Hindlimb muscle (tissue), 1 donor: ENCODE measurements at regions not wholly inside any gene's neighbourhood (a gene's known extent, or its start where the extent isn't known, plus 50 kb on each side); places are given as distances from the start of the nearest gene placed in this dataset.
"Not testable (repeated sequence)": the region's sequence is repeated elsewhere in the genome, so short reads cannot be mapped to it uniquely, and the experiment has no call there.

Source experiments
- DNase-seq: peaks from one replicate; pipeline ENCODE4 v3.0.0-alpha.2; 2013

DNA sequence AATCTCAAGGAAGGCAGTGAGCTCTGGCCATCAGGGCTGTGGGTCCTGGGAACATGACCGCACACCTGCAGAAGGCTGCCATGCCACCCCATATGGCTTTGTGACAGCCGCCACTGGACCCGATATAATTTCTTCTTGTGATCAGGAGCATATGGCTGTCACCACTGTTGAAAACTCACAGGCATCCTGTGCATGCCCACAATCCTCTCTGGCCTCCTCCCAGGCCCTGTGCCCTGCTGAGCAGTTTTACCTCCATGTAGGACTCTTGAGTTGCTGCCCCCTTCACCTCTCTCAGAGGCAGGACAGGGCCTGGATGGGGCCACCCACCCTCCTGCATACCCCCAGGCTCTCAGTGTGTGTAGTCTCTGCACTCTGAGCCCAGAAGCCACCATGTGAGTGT lies 391.9 kb upstream of the AKR1E2 start:
- no peak for DNase-seq

DNA sequence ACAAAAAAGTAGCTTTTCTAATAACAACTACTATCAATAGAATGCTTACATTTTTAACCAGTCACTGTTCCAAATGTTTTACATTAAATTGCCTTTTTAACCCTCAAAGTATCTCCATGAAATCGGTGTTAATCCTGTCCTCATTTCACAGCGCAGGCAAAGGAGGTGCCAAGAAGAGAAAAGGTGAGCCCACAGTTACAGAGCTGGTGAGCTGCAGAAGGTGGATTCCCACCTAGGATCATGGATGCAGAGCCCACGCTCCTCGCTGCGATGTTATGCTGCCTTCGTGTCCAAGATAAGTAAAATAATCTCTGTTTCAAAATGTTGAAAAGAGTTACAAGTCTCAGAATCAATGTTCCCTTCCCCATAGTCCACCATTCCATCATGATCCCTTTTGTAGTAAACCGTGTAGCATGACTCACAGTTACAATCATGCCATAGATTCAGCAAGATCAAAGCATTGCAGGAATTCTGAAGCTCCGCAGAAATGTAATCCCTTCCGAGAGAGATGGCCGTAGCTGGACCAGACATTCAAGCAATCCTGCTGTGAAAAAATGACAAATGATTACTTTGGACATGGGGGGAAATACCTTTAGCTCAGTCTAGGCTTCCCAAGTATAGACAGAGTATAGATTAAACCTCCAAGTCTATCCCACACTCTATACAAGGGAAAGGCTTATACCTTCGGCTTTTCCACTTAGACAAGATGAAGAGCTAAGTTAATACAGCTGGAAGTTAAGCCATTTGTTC lies 394.7 kb upstream of the AKR1E2 start:
- DNase-seq, result no peak

- no peak for DNase-seq
Measured at GRCh38 chr10:4429571-4429970, 396.4 kb upstream of the AKR1E2 start.

- DNase-seq, result no peak
Measured at GRCh38 chr10:4427532-4427931, 398.5 kb upstream of the AKR1E2 start.

DNA sequence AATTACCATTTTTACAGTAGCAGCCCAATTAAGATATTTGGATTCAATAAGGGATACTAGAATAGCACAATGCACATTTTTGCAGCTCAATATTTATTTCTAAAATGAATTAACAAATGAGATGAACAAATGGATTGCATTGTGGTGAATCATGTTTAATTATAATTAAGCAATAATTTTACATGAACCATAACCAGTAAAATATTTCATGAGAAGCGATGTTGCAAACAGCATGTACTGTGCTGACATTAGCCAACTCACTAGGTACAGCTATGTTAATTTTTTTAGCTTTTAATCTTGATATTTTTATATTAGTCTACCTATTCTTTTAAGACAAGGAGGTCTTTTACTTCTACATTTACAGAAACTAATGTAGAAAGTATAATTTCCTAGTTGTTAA lies 399.1 kb upstream of the AKR1E2 start:
- DNase-seq, result no peak

DNA sequence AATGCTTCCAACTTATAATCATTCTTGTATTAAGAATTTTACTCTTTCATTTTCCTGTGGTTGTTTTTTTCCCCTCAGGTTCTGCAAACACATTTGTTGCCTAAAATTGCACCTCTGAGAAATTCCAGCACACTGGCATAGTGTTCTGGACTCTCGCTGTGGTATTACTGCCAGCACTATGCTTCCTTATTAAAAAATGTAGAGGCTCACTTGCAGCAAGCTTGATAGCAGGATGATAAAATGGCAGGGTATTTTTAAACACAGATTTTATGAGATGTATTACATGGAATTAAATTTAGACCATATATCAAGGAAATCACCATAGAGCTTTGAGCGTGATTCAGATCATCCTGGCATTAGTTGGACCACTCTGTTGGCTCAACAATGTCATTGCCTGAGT lies 416.7 kb upstream of the AKR1E2 start:
- no peak for DNase-seq

- no peak for DNase-seq
Measured at GRCh38 chr10:4407783-4408182, 418.2 kb upstream of the AKR1E2 start.

DNA sequence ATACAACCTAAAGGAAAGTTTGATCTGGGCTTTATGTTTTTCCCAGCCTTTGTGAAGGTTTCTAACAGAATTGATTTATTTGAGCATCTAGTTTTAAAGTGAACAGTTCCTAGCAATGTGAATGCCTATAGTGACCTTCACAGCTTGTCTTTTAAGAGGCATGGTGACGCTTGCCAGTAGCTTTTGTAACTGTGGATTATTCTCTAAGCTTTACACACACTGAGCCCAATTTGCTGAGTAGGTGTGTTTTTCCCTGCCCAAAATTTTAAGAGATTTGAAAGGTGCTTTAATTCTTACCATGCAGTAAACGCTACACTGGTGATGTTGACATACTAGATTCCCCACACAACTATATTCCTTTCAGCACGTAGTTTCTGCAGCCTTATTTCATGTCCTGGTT lies 420.2 kb upstream of the AKR1E2 start:
- no peak for DNase-seq

DNA sequence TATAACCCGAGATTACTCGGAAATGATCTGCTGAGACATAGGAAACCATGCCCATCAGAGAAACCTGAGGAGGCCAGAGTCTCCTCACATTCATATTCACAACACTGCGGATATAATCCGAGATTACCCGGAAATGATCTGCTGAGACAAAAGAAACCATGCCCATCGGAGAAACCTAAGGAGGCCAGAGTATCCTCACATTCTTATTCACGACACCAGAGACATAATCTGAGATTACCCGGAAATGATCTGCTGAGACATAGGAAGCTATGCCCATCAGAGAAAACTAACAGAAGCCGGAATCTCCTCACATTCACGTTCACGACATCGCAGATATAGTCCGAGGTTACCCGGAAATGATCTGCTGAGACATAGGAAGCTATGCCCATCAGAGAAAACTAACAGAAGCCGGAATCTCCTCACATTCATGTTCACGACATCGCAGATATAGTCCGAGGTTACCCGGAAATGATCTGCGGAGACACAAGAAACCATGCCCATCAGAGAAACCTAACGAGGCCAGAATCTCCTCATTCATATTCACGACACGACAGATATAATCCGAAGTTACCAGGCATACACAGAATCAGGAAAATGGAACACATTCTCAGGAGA lies 422.3 kb upstream of the AKR1E2 start:
- no peak for DNase-seq

DNA sequence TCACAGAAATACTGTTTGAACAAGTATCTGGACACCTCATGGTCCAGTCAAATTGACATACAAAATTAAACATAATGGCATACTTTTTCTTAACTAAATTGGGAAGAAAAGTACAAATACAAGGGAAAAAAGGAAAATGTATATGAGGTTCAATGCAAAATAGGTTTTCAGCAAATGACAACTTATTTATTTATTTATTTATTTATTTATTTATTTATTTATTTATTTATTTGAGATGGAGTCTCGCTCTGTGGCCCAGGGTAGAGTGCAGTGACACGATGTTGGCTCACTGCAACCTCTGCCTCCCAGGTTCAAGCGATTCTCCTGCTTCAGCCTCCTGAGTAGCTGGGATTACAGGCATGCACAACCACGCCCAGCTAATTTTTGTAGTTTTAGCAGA lies 424.9 kb upstream of the AKR1E2 start:
- not testable (repeated sequence) for DNase-seq

GRCh38 chr10:4399556-4399955 lies 426.5 kb upstream of the AKR1E2 start:
- DNase-seq, result peak; percentile 23

- DNase-seq, result no peak
Measured at GRCh38 chr10:4398602-4399001, 427.4 kb upstream of the AKR1E2 start.

DNA sequence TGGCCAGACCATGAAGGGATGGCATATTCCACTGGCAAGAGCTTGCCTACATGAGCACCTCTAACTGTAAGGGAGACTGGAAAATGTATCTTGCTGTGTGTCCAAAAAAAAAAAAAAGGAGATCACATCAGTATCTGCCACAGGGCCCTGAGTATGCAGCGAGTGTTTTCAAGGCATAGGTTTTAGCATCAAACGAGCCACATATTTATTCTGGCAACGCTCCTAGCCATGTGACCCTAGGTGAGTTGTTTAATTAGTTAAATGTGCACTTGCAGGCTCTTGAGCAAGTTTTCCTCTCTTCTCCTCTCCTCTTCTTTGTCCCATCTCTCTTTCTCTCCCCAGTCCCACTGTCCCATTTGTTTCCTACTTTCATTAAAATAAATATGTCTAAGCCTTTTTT lies 428.7 kb upstream of the AKR1E2 start:
- DNase-seq, result no peak

GRCh38 chr10:4396401-4397283 lies 429.4 kb upstream of the AKR1E2 start:
- DNase-seq, result no peak

DNA sequence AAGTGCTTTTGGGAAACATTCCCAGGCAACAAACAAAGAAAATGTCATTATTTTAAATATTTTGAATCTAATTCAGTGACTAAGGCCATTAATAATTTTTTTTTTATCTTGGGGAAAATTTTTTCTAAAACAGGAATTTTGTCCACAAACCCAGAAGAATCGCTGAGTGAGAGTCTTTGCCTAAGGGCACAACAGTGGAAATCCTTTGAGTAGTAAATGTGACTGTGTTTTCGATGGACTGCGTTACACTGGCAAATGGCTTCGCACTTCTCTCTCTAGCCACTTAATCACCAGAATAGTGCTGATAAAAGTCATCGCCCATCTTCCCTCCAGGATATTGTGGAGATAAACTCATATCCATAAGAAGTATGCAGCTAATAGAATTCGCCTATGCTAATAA lies 430.3 kb upstream of the AKR1E2 start:
- DNase-seq, result no peak

- not testable (repeated sequence) for DNase-seq
Measured at GRCh38 chr10:4394455-4394854, 431.6 kb upstream of the AKR1E2 start.

- DNase-seq, result no peak
Measured at GRCh38 chr10:4391683-4392082, 434.3 kb upstream of the AKR1E2 start.

GRCh38 chr10:4390219-4390618 lies 435.8 kb upstream of the AKR1E2 start:
- DNase-seq, result no peak

DNA sequence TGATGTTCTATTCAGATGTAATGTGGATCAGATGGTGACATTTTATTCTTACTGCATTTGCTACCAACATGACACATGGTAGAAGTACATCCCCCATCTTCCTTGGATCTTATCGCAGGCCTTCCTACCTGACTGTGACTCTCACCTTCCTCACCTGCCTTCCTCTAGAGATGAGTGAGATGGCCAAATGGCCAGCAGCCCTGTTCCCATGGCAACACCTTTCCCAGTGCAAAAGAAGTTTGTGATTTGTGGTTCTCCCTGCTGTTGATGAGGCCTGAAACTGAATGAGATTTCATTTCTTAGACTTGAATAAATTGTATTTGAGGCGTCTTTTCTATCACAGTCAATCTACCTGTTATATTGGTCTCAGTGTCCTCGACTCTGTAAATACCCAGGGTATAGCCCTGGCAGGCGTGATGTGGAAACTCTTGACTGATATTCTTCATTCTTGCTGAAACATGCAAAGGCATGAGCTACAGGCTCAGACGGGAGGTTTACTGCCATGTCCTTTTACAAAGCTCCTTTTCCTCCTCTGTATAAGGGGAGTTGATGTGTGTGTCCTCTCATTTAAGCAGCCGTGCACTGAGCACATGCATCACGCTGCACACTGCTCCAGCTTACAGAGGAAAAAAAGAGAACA lies 440.7 kb upstream of the AKR1E2 start:
- no peak for DNase-seq

DNA sequence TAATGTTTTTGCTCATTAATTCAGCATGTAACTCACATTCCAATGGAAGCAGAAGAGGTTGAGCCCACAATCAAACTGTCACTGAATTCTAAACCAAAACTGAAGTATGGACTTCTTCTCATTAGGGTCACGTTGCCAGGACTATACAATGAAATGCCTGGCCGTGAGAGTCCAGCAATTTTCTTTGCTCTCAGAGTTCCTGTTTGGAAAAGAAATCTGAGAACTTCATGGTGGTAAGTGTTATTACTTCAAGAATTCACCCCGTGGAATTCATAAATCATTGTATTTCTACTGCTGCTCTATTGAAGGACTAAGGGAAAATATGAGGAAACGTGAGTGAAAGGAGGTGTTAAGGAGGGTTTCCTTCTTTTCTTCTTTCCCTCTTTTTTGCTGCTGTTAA lies 441.8 kb upstream of the AKR1E2 start:
- no peak for DNase-seq

- no peak for DNase-seq
Measured at GRCh38 chr10:4383651-4384098, 442.3 kb upstream of the AKR1E2 start.

- DNase-seq, result no peak
Measured at GRCh38 chr10:4382811-4383210, 443.2 kb upstream of the AKR1E2 start.

- no peak for DNase-seq
Measured at GRCh38 chr10:4373612-4374011, 452.4 kb upstream of the AKR1E2 start.
